H1 (cell line): ENCODE measurements at regions not wholly inside any gene's neighbourhood (a gene's known extent, or its start where the extent isn't known, plus 50 kb on each side); places are given as distances from the start of the nearest gene placed in this dataset.

Experiments
- CHD1 ChIP-seq: IDR thresholded peaks from 2 replicates; pipeline ENCODE4 v1.6.1; 2012; ENCODE audit warnings: low read depth, low read length, improper control_type of control experiment
- CHD2 ChIP-seq: IDR thresholded peaks from 2 replicates; pipeline ENCODE4 v1.6.1; 2012; ENCODE audit warnings: low read length, improper control_type of control experiment
- EGR1 ChIP-seq: IDR thresholded peaks from 2 replicates; pipeline ENCODE4 v1.6.1; 2011; ENCODE audit warnings: low read depth, low read length, borderline replicate concordance
- SRF ChIP-seq: IDR thresholded peaks from 2 replicates; pipeline ENCODE4 v1.6.1; 2011; ENCODE audit warnings: mild to moderate bottlenecking, low read depth, low read length, moderate library complexity
- TBP ChIP-seq: IDR thresholded peaks from 2 replicates; pipeline ENCODE4 v1.6.1; 2011; ENCODE audit warnings: low read depth, low read length, improper control_type of control experiment
- TCF12 ChIP-seq: IDR thresholded peaks from 2 replicates; pipeline ENCODE4 v1.6.1; 2011; ENCODE audit warnings: low read depth, mild to moderate bottlenecking, low read length

- no peak for TF ChIP-seq TCF12
- no peak for TF ChIP-seq CHD2
- no peak for TF ChIP-seq CHD1
- no peak for TF ChIP-seq SRF
- no peak for TF ChIP-seq EGR1
- TF ChIP-seq TBP, result no peak
- TF ChIP-seq, all 59 proteins: peak for 0
Observed at GRCh38 chr4:123193802-123194367, 202.7 kb upstream of the SPRY1 start (continued).
